ENCODE measurements at regions not wholly inside any gene's neighbourhood (a gene's known extent, or its start where the extent isn't known, plus 50 kb on each side); places are given as distances from the start of the nearest gene placed in this dataset.
"Not testable (repeated sequence)": the region's sequence is repeated elsewhere in the genome, so short reads cannot be mapped to it uniquely, and the experiment has no call there.

GRCh38 chr12:11497995-11498394 is 102.6 kb upstream of the PRB2 start:
- Histone ChIP-seq H3K4me2 (ENCODE audit: extremely low read depth, insufficient read depth, low read length) (no peak overlapping the region), H3K27me3 (ENCODE audit: control insufficient read depth, insufficient read depth, low read length) (no peaks in the 10 kb centered on the region), H3K4me1 (ENCODE audit: control insufficient read depth, extremely low read depth, insufficient read depth, low read length) (no peaks in the 10 kb centered on the region), H3K27ac (ENCODE audit: insufficient read depth, low read length) (no peak overlapping the region), H3K36me3 (ENCODE audit: control insufficient read depth, insufficient read depth, low read length) (no peaks in the 10 kb centered on the region), H4K20me1 (ENCODE audit: control insufficient read depth, extremely low read depth, insufficient read depth, low read length) (no peaks in the 10 kb centered on the region), H2AFZ (ENCODE audit: low read length) (no peak overlapping the region), H3K79me2 (ENCODE audit: control insufficient read depth, insufficient read depth, low read length) (no peaks in the 10 kb centered on the region), H3K9me3 (ENCODE audit: control insufficient read depth, insufficient read depth, low read depth, low read length) (no peaks in the 10 kb centered on the region), H3K4me3 (replicated peaks in 1 of 4; ENCODE audit: control extremely low read depth in 1 of 4, insufficient read depth in 1 of 4, low read depth in 3 of 4, low read length in 4 of 4) (no peak overlapping the region), H3K9ac (ENCODE audit: insufficient read depth, low read length) (no peak overlapping the region)
- TF ChIP-seq, protein P1, sequence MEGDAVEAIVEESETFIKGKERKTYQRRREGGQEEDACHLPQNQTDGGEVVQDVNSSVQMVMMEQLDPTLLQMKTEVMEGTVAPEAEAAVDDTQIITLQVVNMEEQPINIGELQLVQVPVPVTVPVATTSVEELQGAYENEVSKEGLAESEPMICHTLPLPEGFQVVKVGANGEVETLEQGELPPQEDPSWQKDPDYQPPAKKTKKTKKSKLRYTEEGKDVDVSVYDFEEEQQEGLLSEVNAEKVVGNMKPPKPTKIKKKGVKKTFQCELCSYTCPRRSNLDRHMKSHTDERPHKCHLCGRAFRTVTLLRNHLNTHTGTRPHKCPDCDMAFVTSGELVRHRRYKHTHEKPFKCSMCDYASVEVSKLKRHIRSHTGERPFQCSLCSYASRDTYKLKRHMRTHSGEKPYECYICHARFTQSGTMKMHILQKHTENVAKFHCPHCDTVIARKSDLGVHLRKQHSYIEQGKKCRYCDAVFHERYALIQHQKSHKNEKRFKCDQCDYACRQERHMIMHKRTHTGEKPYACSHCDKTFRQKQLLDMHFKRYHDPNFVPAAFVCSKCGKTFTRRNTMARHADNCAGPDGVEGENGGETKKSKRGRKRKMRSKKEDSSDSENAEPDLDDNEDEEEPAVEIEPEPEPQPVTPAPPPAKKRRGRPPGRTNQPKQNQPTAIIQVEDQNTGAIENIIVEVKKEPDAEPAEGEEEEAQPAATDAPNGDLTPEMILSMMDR (conservative IDR thresholded peaks at IDR 0.05 in 1 of 2, IDR thresholded peaks at IDR 0.05 in 1 of 2; ENCODE audit: low read depth in 1 of 2, low read length in 2 of 2) = no peak
- TF ChIP-seq EZH2 (IDR thresholded peaks at IDR 0.05; ENCODE audit: low read length, missing control alignments) = no peak
- no peak for DNase-seq (ENCODE audit: low read depth in 2 of 2)

GRCh38 chr12:11498574-11498973 is 103.2 kb upstream of the PRB2 start:
- H3K9me3 ChIP-seq (ENCODE audit: control insufficient read depth, insufficient read depth, low read depth, low read length); H4K20me1 ChIP-seq (ENCODE audit: control insufficient read depth, extremely low read depth, insufficient read depth, low read length); H3K4me1 ChIP-seq (ENCODE audit: control insufficient read depth, extremely low read depth, insufficient read depth, low read length); H3K4me3 ChIP-seq (replicated peaks in 1 of 4; ENCODE audit: control extremely low read depth in 1 of 4, insufficient read depth in 1 of 4, low read depth in 3 of 4, low read length in 4 of 4); H3K79me2 ChIP-seq (ENCODE audit: control insufficient read depth, insufficient read depth, low read length); H3K9ac ChIP-seq (ENCODE audit: insufficient read depth, low read length); H3K36me3 ChIP-seq (ENCODE audit: control insufficient read depth, insufficient read depth, low read length); DNase-seq (ENCODE audit: low read depth in 2 of 2); H3K27ac ChIP-seq (ENCODE audit: insufficient read depth, low read length); H3K4me2 ChIP-seq (ENCODE audit: extremely low read depth, insufficient read depth, low read length); H3K27me3 ChIP-seq (ENCODE audit: control insufficient read depth, insufficient read depth, low read length); H2AFZ ChIP-seq (ENCODE audit: low read length): not testable (repeated sequence)

DNA sequence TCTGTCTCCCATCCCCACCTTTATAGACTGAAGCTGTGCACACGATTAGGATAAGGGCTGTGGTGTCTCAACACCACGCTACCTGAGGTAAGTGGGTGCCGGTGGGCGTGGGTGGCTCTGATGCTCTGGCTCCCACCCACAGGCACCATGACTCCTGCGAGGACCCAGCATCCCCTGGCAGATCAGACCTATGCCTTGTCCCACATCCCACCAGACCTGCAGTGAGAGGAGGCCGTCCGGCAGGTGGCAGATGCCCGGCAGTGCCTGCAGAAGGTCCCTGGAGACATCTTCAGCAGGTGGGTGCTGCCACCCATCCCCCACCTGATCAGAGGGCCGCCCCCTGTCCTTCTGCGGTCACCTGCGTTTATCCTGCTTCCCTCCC is 104.4 kb upstream of the PRB2 start:
- H3K9ac ChIP-seq (ENCODE audit: insufficient read depth, low read length) = no peak overlapping the region

More for the DNA sequence above, 104.4 kb upstream of the PRB2 start:
- Histone ChIP-seq H3K9me3 (ENCODE audit: control insufficient read depth, insufficient read depth, low read depth, low read length) (no peaks in the 10 kb centered on the region), H3K36me3 (ENCODE audit: control insufficient read depth, insufficient read depth, low read length) (no peaks in the 10 kb centered on the region), H3K4me3 (replicated peaks in 1 of 4; ENCODE audit: control extremely low read depth in 1 of 4, insufficient read depth in 1 of 4, low read depth in 3 of 4, low read length in 4 of 4) (no peak overlapping the region), H3K27me3 (ENCODE audit: control insufficient read depth, insufficient read depth, low read length) (no peaks in the 10 kb centered on the region), H4K20me1 (ENCODE audit: control insufficient read depth, extremely low read depth, insufficient read depth, low read length) (no peaks in the 10 kb centered on the region), H2AFZ (ENCODE audit: low read length) (no peak overlapping the region), H3K27ac (ENCODE audit: insufficient read depth, low read length) (no peak overlapping the region), H3K4me2 (ENCODE audit: extremely low read depth, insufficient read depth, low read length) (no peak overlapping the region), H3K4me1 (ENCODE audit: control insufficient read depth, extremely low read depth, insufficient read depth, low read length) (no peaks in the 10 kb centered on the region), H3K79me2 (ENCODE audit: control insufficient read depth, insufficient read depth, low read length) (no peaks in the 10 kb centered on the region)
- no peak for DNase-seq (ENCODE audit: low read depth in 2 of 2)
- TF ChIP-seq, protein P1 (conservative IDR thresholded peaks at IDR 0.05 in 1 of 2, IDR thresholded peaks at IDR 0.05 in 1 of 2; ENCODE audit: low read depth in 1 of 2, low read length in 2 of 2) = no peak
- no peak for TF ChIP-seq EZH2 (IDR thresholded peaks at IDR 0.05; ENCODE audit: low read length, missing control alignments)
